H1 (cell line): ENCODE measurements at regions not wholly inside any gene's neighbourhood (a gene's known extent, or its start where the extent isn't known, plus 50 kb on each side); places are given as distances from the start of the nearest gene placed in this dataset.

Source experiments
- ATF3 ChIP-seq: IDR thresholded peaks from 2 replicates; pipeline ENCODE4 v1.6.1; 2011; ENCODE audit warnings: low read depth, mild to moderate bottlenecking, low read length; ENCODE audit not compliant: insufficient read depth
- CTCF ChIP-seq, 3 experiments: IDR thresholded peaks; 1 replicate in 2 of 3; 2 replicates in 1 of 3; pipeline versions ENCODE4 v1.5.1 to v1.6.1; 2011; ENCODE audit warnings: low read length in 3 of 3, mild to moderate bottlenecking in 3 of 3, inconsistent platforms in 2 of 3, low read depth in 1 of 3, moderate library complexity in 1 of 3; ENCODE audit not compliant: insufficient read depth in 1 of 3; ENCODE audit errors: control extremely low read depth in 1 of 3
- EP300 ChIP-seq, 2 experiments: IDR thresholded peaks; 1 replicate in 1 of 2; 2 replicates in 1 of 2; pipeline ENCODE4 v1.6.1; 2011 to 2012; ENCODE audit warnings: low read depth in 2 of 2, low read length in 2 of 2, mild to moderate bottlenecking in 2 of 2, borderline replicate concordance in 1 of 2, inconsistent platforms in 1 of 2, moderate library complexity in 1 of 2
- POLR2A ChIP-seq, 2 experiments: IDR thresholded peaks; 1 replicate in 1 of 2; 2 replicates in 1 of 2; pipeline ENCODE4 v1.6.1; 2011; ENCODE audit warnings: low read depth in 2 of 2, low read length in 2 of 2, mild to moderate bottlenecking in 2 of 2; ENCODE audit errors: control extremely low read depth in 1 of 2
- POLR2AphosphoS5 ChIP-seq: IDR thresholded peaks from 2 replicates; pipeline ENCODE4 v1.6.1; 2011; ENCODE audit warnings: low read depth, low read length
- RAD21 ChIP-seq, 2 experiments: IDR thresholded peaks in 1 of 2; conservative IDR thresholded peaks in 1 of 2; 2 replicates each; pipeline ENCODE4 v1.6.1; 2011; ENCODE audit warnings: low read depth in 2 of 2, low read length in 2 of 2, improper control_type of control experiment in 1 of 2, inconsistent platforms in 1 of 2, mild to moderate bottlenecking in 1 of 2, moderate library complexity in 1 of 2
- TF ChIP-seq, protein P1 (sequence below): IDR thresholded peaks from 2 replicates; pipeline ENCODE4 v1.6.1; 2012; ENCODE audit warnings: low read length, inconsistent platforms

DNA sequence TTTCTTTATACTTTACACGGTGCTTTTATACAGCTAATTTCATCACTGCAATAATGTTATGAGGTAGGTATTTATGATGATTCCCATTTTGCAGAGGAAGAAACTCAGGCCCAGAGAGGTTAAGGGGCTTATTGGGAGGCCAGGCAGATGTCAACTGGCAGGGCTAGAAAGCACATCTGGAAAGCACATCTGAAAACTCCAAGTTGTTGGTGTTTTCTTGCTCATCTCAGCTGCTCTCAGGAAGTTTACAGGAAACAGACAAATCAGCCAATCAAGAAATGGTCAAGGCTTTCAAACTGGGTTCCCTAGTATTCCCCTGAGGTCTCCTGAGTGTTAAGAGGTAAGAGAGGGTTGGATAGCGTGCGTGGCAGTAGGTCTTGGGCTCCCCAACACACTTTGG is 124.1 kb upstream of the MED13L start:
- TF ChIP-seq ATF3: no peak
- TF ChIP-seq CTCF (IDR thresholded peaks at IDR 0.05; ENCODE audit: control extremely low read depth in 1 of 3, insufficient read depth in 1 of 3, low read depth in 1 of 3, low read length in 3 of 3): no peak
- TF ChIP-seq POLR2A (IDR thresholded peaks at IDR 0.05; ENCODE audit: control extremely low read depth in 1 of 2, low read depth in 2 of 2, low read length in 2 of 2): no peak
- TF ChIP-seq, protein P1, sequence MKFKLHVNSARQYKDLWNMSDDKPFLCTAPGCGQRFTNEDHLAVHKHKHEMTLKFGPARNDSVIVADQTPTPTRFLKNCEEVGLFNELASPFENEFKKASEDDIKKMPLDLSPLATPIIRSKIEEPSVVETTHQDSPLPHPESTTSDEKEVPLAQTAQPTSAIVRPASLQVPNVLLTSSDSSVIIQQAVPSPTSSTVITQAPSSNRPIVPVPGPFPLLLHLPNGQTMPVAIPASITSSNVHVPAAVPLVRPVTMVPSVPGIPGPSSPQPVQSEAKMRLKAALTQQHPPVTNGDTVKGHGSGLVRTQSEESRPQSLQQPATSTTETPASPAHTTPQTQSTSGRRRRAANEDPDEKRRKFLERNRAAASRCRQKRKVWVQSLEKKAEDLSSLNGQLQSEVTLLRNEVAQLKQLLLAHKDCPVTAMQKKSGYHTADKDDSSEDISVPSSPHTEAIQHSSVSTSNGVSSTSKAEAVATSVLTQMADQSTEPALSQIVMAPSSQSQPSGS: no peak
- no peak for TF ChIP-seq POLR2AphosphoS5
- no peak for TF ChIP-seq RAD21 (IDR thresholded peaks at IDR 0.05 in 1 of 2, conservative IDR thresholded peaks at IDR 0.05 in 1 of 2; ENCODE audit: low read depth in 2 of 2, low read length in 2 of 2)
- no peak for TF ChIP-seq EP300 (IDR thresholded peaks at IDR 0.05; ENCODE audit: borderline replicate concordance in 1 of 2, low read depth in 2 of 2, low read length in 2 of 2)
